H1 (cell line): ENCODE measurements at regions not wholly inside any gene's neighbourhood (a gene's known extent, or its start where the extent isn't known, plus 50 kb on each side); places are given as distances from the start of the nearest gene placed in this dataset.

Experiments
- HDAC2 ChIP-seq, 2 experiments: fragments of 300-600 bp in 1 of 2; sonication (generic) in 1 of 2; IDR thresholded peaks; 2 replicates each; pipeline ENCODE4 v1.6.1; 2011 to 2012; ENCODE audit warnings: low read depth in 2 of 2, low read length in 2 of 2, mild to moderate bottlenecking in 2 of 2, moderate library complexity in 2 of 2, borderline replicate concordance in 1 of 2, inconsistent platforms in 1 of 2
- TAF7 ChIP-seq: optimal IDR thresholded peaks from 2 replicates; pipeline ENCODE3; 2011; ENCODE audit warnings: low read depth, mild to moderate bottlenecking, inconsistent platforms, low read length, moderate library complexity, borderline replicate concordance
- ZNF274 ChIP-seq: IDR thresholded peaks from 2 replicates; pipeline ENCODE4 v1.7.0; 2012; ENCODE audit warnings: low read length, borderline replicate concordance; ENCODE audit errors: extremely low read depth

DNA sequence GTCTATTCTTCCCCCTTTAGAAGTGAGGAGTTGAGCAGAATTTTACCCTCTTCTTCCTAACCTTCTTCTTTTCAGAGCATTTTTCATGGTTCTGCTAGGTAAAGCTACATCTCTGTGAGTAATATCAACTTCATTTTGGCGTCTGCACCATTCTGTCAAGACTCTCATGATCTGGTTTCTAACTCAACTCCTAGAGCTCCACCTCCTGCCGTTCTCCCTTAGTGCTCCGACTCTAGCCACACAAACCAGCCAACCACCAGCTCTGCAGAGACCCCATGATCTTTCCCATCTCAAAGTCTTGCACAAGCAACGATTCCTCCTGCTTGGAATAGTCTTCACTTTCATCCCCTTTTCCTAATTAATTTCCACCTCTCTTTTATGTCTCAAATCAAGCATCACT, 193.9 kb upstream of the TMC3 start:
- TF ChIP-seq ZNF274 (no peak), TAF7 (no peak), HDAC2 (IDR thresholded peaks at IDR 0.05; ENCODE audit: borderline replicate concordance in 1 of 2, low read depth in 2 of 2, low read length in 2 of 2) (no peak)
